Fibroblast of lung (primary cell): ENCODE measurements at regions not wholly inside any gene's neighbourhood (a gene's known extent, or its start where the extent isn't known, plus 50 kb on each side); places are given as distances from the start of the nearest gene placed in this dataset.

Source experiments
- DNase-seq, 2 donors: peaks; one replicate each; pipeline versions ENCODE4 v3.0.0 to v3.0.0-alpha.2; 2010; ENCODE audit warnings: low read depth in 2 of 2
- H2AFZ ChIP-seq: 2 replicates; pipeline ENCODE4 v1.5.1; 2012; ENCODE audit warnings: low read length, control low read depth, inconsistent platforms
- H3K27ac ChIP-seq: 2 replicates; pipeline ENCODE4 v1.5.1; 2011; ENCODE audit warnings: low read length, control low read depth; ENCODE audit not compliant: insufficient read depth
- H3K27me3 ChIP-seq: 2 replicates; pipeline ENCODE4 v1.5.1; 2011; ENCODE audit warnings: mild to moderate bottlenecking, low read length; ENCODE audit not compliant: control insufficient read depth, insufficient read depth
- H3K36me3 ChIP-seq: 2 replicates; pipeline ENCODE4 v1.5.1; 2011; ENCODE audit warnings: low read length; ENCODE audit not compliant: control insufficient read depth, insufficient read depth
- H3K4me1 ChIP-seq: 2 replicates; pipeline ENCODE4 v1.5.1; 2011; ENCODE audit warnings: low read length; ENCODE audit not compliant: control insufficient read depth, insufficient read depth; ENCODE audit errors: extremely low read depth
- H3K4me2 ChIP-seq: 2 replicates; pipeline ENCODE4 v1.5.1; 2011; ENCODE audit warnings: low read length, control low read depth; ENCODE audit not compliant: insufficient read depth; ENCODE audit errors: extremely low read depth
- H3K4me3 ChIP-seq, 4 experiments: fragments of 200-600 bp in 1 of 4; sonication (generic) in 1 of 4; replicated peaks in 1 of 4; 2 replicates each; pipeline ENCODE4 v1.5.1; 2011 to 2016; ENCODE audit warnings: low read length in 4 of 4, low read depth in 3 of 4, mild to moderate bottlenecking in 3 of 4, control low read depth in 2 of 4, inconsistent platforms in 1 of 4, mixed read lengths in 1 of 4; ENCODE audit not compliant: insufficient read depth in 1 of 4; ENCODE audit errors: control extremely low read depth in 1 of 4
- H3K79me2 ChIP-seq: 2 replicates; pipeline ENCODE4 v1.5.1; 2012; ENCODE audit warnings: mild to moderate bottlenecking, low read length, inconsistent platforms; ENCODE audit not compliant: control insufficient read depth, insufficient read depth
- H3K9ac ChIP-seq: 2 replicates; pipeline ENCODE4 v1.5.1; 2011; ENCODE audit warnings: mild to moderate bottlenecking, low read length, control low read depth; ENCODE audit not compliant: insufficient read depth
- H3K9me3 ChIP-seq: 2 replicates; pipeline ENCODE4 v1.5.1; 2012; ENCODE audit warnings: low read depth, low read length; ENCODE audit not compliant: control insufficient read depth, insufficient read depth
- H4K20me1 ChIP-seq: 2 replicates; pipeline ENCODE4 v1.5.1; 2011; ENCODE audit warnings: low read length; ENCODE audit not compliant: control insufficient read depth, insufficient read depth; ENCODE audit errors: extremely low read depth
- CTCF ChIP-seq, 2 donors: IDR thresholded peaks in 1 of 2; conservative IDR thresholded peaks in 1 of 2; 1 replicate in 1 of 2; 2 replicates in 1 of 2; pipeline ENCODE4 v1.5.1; 2011 to 2012; ENCODE audit warnings: low read length in 2 of 2, control low read depth in 1 of 2, inconsistent platforms in 1 of 2, low read depth in 1 of 2, mild to moderate bottlenecking in 1 of 2
- EZH2 ChIP-seq: IDR thresholded peaks from 2 replicates; pipeline ENCODE4 v1.5.1; 2012; ENCODE audit warnings: low read length, control low read depth, mild to moderate bottlenecking; ENCODE audit errors: missing control alignments

GRCh38 chr18:1917569-1917968 lies 653.7 kb downstream of the METTL4 start:
- Histone ChIP-seq H3K4me1 (no peaks in the 10 kb centered on the region), H3K27ac (no peak overlapping the region), H3K9ac (no peak overlapping the region), H3K27me3 (no peaks in the 10 kb centered on the region), H3K4me3 (no peak overlapping the region), H2AFZ (no peak overlapping the region), H3K79me2 (no peaks in the 10 kb centered on the region), H4K20me1 (no peaks in the 10 kb centered on the region), H3K36me3 (no peaks in the 10 kb centered on the region), H3K9me3 (no peaks in the 10 kb centered on the region), H3K4me2 (no peak overlapping the region)
- no peak for DNase-seq
- TF ChIP-seq CTCF (conservative IDR thresholded peaks at IDR 0.05 in 1 of 2, IDR thresholded peaks at IDR 0.05 in 1 of 2; ENCODE audit: low read depth in 1 of 2, low read length in 2 of 2) (no peak), EZH2 (no peak)

GRCh38 chr18:1922066-1922465 lies 649.2 kb downstream of the METTL4 start:
- TF ChIP-seq EZH2 (no peak), CTCF (conservative IDR thresholded peaks at IDR 0.05 in 1 of 2, IDR thresholded peaks at IDR 0.05 in 1 of 2; ENCODE audit: low read depth in 1 of 2, low read length in 2 of 2) (no peak)
- Histone ChIP-seq H3K27me3 (no peaks in the 10 kb centered on the region), H3K9ac (no peak overlapping the region), H3K4me3 (no peak overlapping the region), H2AFZ (no peak overlapping the region), H4K20me1 (no peaks in the 10 kb centered on the region), H3K4me2 (no peak overlapping the region), H3K9me3 (no peaks in the 10 kb centered on the region), H3K4me1 (no peaks in the 10 kb centered on the region), H3K27ac (no peak overlapping the region), H3K36me3 (no peaks in the 10 kb centered on the region), H3K79me2 (no peaks in the 10 kb centered on the region)
- DNase-seq: no peak

GRCh38 chr18:1928711-1929110 lies 642.6 kb downstream of the METTL4 start:
- Histone ChIP-seq H3K9ac (no peak overlapping the region), H3K36me3 (no peaks in the 10 kb centered on the region), H4K20me1 (no peaks in the 10 kb centered on the region), H3K4me3 (no peak overlapping the region), H3K27me3 (no peaks in the 10 kb centered on the region), H3K4me1 (no peaks in the 10 kb centered on the region), H2AFZ (no peak overlapping the region), H3K27ac (no peak overlapping the region), H3K79me2 (no peaks in the 10 kb centered on the region), H3K9me3 (no peaks in the 10 kb centered on the region), H3K4me2 (no peak overlapping the region)
- no peak for DNase-seq
- TF ChIP-seq EZH2: no peak
- no peak for TF ChIP-seq CTCF (conservative IDR thresholded peaks at IDR 0.05 in 1 of 2, IDR thresholded peaks at IDR 0.05 in 1 of 2; ENCODE audit: low read depth in 1 of 2, low read length in 2 of 2)
